Gastrocnemius medialis (tissue), 4 donors: ENCODE measurements at regions not wholly inside any gene's neighbourhood (a gene's known extent, or its start where the extent isn't known, plus 50 kb on each side); places are given as distances from the start of the nearest gene placed in this dataset.

Source experiments
- CTCF ChIP-seq, 5 experiments: fragments of 450-650 bp in 3 of 5; fragments of 200-600 bp in 2 of 5; sonication (generic) in 2 of 5; IDR thresholded peaks in 4 of 5; conservative IDR thresholded peaks in 1 of 5; 1 replicate in 4 of 5; 2 replicates in 1 of 5; pipeline ENCODE4 v1.5.1; 2016 to 2019; ENCODE audit warnings: antibody characterized with exemption in 5 of 5, mild to moderate bottlenecking in 3 of 5, moderate library complexity in 3 of 5
- POLR2A ChIP-seq, 2 donors: fragments of 450-650 bp; IDR thresholded peaks; one replicate each; pipeline ENCODE4 v1.6.1; 2017; ENCODE audit warnings: antibody characterized with exemption in 2 of 2, mild to moderate bottlenecking in 2 of 2, moderate library complexity in 2 of 2

GRCh38 chrX:38890326-38890725, 89.1 kb downstream of the MID1IP1 start:
- TF ChIP-seq CTCF (IDR thresholded peaks at IDR 0.05 in 4 of 5, conservative IDR thresholded peaks at IDR 0.05 in 1 of 5) (no peak), POLR2A (IDR thresholded peaks at IDR 0.05) (no peak)
